ENCODE measurements at regions not wholly inside any gene's neighbourhood (a gene's known extent, or its start where the extent isn't known, plus 50 kb on each side); places are given as distances from the start of the nearest gene placed in this dataset.

GRCh38 chr3:115508562-115508961, 114.7 kb upstream of the GAP43 start (continued):
- TF ChIP-seq FOSB (CRISPR knock-in tag; IDR thresholded peaks at IDR 0.05), result no peak
- TF ChIP-seq HOXB13 (CRISPR knock-in tag; IDR thresholded peaks at IDR 0.05; ENCODE audit: low read depth), result no peak
- no peak for TF ChIP-seq HOXB5 (CRISPR knock-in tag; IDR thresholded peaks at IDR 0.05)
- no peak for TF ChIP-seq ATOH8 (CRISPR knock-in tag; IDR thresholded peaks at IDR 0.05; ENCODE audit: low read depth)
- TF ChIP-seq RARB (CRISPR knock-in tag; IDR thresholded peaks at IDR 0.05), result no peak
- TF ChIP-seq POLR2AphosphoS2 (conservative IDR thresholded peaks at IDR 0.05; ENCODE audit: low read length), result no peak
- TF ChIP-seq CHD4 (IDR thresholded peaks at IDR 0.05; ENCODE audit: borderline replicate concordance), result no peak

- POLR2A ChIA-PET, result no interaction called here
- FAIRE-seq (no peak), DNase-seq (ENCODE audit: low read depth in 1 of 2, low spot score in 1 of 2) (peak; percentile 11 to 13), ATAC-seq (peak; percentile 74 to 87)
- Histone ChIP-seq H3K4me1 (no peaks in the 10 kb centered on the region), H3K4me2 (peak overlapping the region; percentile 98), H3K9me3 (no peaks in the 10 kb centered on the region), H3K27ac (peak overlapping the region in 1 of 2 experiments; percentile 20; a peak in 2 of 6 replicates), H3K4me3 (peak overlapping the region; percentile 53)
- 4% methylated on average over 26 of the region's 26 CpGs for WGBS (ENCODE audit: missing lambda C conversion rate)
- no peak for TF ChIP-seq BCL3 (IDR thresholded peaks at IDR 0.05)
- TF ChIP-seq PBX3 (IDR thresholded peaks at IDR 0.05), result no peak
- TF ChIP-seq JUN (IDR thresholded peaks at IDR 0.05), result no peak
- no peak for TF ChIP-seq RARB (CRISPR knock-in tag; IDR thresholded peaks at IDR 0.05)
- TF ChIP-seq GATA3 (IDR thresholded peaks at IDR 0.05; ENCODE audit: borderline replicate concordance), result no peak
- no peak for TF ChIP-seq SMC3 (IDR thresholded peaks at IDR 0.05)
- TF ChIP-seq SREBF2 (IDR thresholded peaks at IDR 0.05), result no peak
- CTCF ChIA-PET, result interaction anchor here (1.8 kb wide), 1 partner anchor 295 kb away, joined by 11 read pairs; no protein-coding TSS in a partner anchor
Observed at GRCh38 chr3:115512565-115513415, 110.5 kb upstream of the GAP43 start.

GRCh38 chr3:115513416-115513800, 109.9 kb upstream of the GAP43 start:
- ChIA-PET POLR2A (no interaction called here), CTCF (interaction anchor here (1.8 kb wide), 1 partner anchor 296 kb away, joined by 11 read pairs; no protein-coding TSS in a partner anchor)
- no peak for DNase-seq (ENCODE audit: low read depth in 1 of 2, low spot score in 1 of 2)
- Histone ChIP-seq H3K4me3 (peak overlapping the region; percentile 53), H3K27ac (no peak overlapping the region), H3K9me3 (no peaks in the 10 kb centered on the region), H3K4me1 (no peaks in the 10 kb centered on the region), H3K4me2 (peak overlapping the region; percentile 98)
- FAIRE-seq, result no peak
- ATAC-seq, result no peak
- 92% methylated on average over 5 of the region's 5 CpGs for WGBS (ENCODE audit: missing lambda C conversion rate)
- TF ChIP-seq ZC3H11A (IDR thresholded peaks at IDR 0.05) (no peak), CHD4 (IDR thresholded peaks at IDR 0.05; ENCODE audit: borderline replicate concordance) (no peak), EHMT2 (IDR thresholded peaks at IDR 0.05; ENCODE audit: low read depth) (no peak), PBX3 (IDR thresholded peaks at IDR 0.05) (no peak), KDM5A (IDR thresholded peaks at IDR 0.05) (no peak), REST (IDR thresholded peaks at IDR 0.05) (no peak), JUN (IDR thresholded peaks at IDR 0.05) (no peak), NPAS2 (CRISPR knock-in tag; IDR thresholded peaks at IDR 0.05; ENCODE audit: borderline replicate concordance) (no peak), HOXB13 (CRISPR knock-in tag; IDR thresholded peaks at IDR 0.05; ENCODE audit: low read depth) (no peak)

Data from A549 (cell line).